Adrenal gland (tissue), 5 donors: ENCODE measurements at regions not wholly inside any gene's neighbourhood (a gene's known extent, or its start where the extent isn't known, plus 50 kb on each side); places are given as distances from the start of the nearest gene placed in this dataset.

ENCODE experiments used
- CTCF ChIP-seq, 6 experiments: fragments of 450-650 bp in 4 of 6; fragments of 200-600 bp in 2 of 6; sonication (generic) in 1 of 6; IDR thresholded peaks; 1 replicate in 5 of 6; 2 replicates in 1 of 6; pipeline versions ENCODE4 v1.5.1 to v1.8.0; 2016 to 2021; ENCODE audit warnings: antibody characterized with exemption in 6 of 6, mild to moderate bottlenecking in 2 of 6, moderate library complexity in 1 of 6
- POLR2A ChIP-seq, 2 donors: fragments of 450-650 bp; IDR thresholded peaks; one replicate each; pipeline ENCODE4 v1.6.1; 2017; ENCODE audit warnings: antibody characterized with exemption in 2 of 2, mild to moderate bottlenecking in 2 of 2, moderate library complexity in 1 of 2
- donor health status: DM: no; HTN: no; CAD: no.

- TF ChIP-seq CTCF (IDR thresholded peaks at IDR 0.05) (no peak), POLR2A (IDR thresholded peaks at IDR 0.05) (no peak)
Observed at GRCh38 chr10:120671491-120671890, 179.7 kb upstream of the WDR11 start.
